ENCODE measurements at regions not wholly inside any gene's neighbourhood (a gene's known extent, or its start where the extent isn't known, plus 50 kb on each side); places are given as distances from the start of the nearest gene placed in this dataset.

DNA sequence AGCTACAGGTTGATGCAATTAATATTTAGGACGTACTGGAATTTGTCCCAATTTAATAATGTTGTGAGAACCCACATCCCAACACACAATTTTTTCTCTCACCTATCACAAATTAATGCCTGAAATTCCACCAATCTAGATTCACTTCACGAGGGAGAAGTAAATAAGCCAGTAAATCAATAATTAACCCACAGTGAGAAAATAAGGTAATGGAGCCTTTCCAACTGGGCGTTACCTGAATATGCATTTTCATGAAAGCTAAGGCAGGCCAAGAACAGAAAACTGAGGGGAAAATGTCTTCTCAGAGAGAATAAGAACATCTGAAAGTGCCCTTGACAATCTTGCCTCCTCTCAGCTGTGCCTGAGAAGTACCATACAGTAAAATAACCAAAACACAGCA lies 240.8 kb upstream of the NR5A2 start:
- Histone ChIP-seq H3K27ac (no peak overlapping the region), H3K9me3 (no peaks in the 10 kb centered on the region), H3K4me3 (no peak overlapping the region), H3K27me3 (no peaks in the 10 kb centered on the region), H3K36me3 (no peaks in the 10 kb centered on the region), H3K4me1 (no peaks in the 10 kb centered on the region)
- ATAC-seq (no peak), DNase-seq (no peak)
- TF ChIP-seq, protein P1, sequence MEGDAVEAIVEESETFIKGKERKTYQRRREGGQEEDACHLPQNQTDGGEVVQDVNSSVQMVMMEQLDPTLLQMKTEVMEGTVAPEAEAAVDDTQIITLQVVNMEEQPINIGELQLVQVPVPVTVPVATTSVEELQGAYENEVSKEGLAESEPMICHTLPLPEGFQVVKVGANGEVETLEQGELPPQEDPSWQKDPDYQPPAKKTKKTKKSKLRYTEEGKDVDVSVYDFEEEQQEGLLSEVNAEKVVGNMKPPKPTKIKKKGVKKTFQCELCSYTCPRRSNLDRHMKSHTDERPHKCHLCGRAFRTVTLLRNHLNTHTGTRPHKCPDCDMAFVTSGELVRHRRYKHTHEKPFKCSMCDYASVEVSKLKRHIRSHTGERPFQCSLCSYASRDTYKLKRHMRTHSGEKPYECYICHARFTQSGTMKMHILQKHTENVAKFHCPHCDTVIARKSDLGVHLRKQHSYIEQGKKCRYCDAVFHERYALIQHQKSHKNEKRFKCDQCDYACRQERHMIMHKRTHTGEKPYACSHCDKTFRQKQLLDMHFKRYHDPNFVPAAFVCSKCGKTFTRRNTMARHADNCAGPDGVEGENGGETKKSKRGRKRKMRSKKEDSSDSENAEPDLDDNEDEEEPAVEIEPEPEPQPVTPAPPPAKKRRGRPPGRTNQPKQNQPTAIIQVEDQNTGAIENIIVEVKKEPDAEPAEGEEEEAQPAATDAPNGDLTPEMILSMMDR (IDR thresholded peaks at IDR 0.05 in 4 of 5, conservative IDR thresholded peaks at IDR 0.05 in 1 of 5) = no peak
- no peak for TF ChIP-seq POLR2A (IDR thresholded peaks at IDR 0.05)
- in situ Hi-C loops (cut with MboI; ENCODE audit: low sequenced_read_pairs in 4 of 4) (no loop called here), intact Hi-C loops (cut with DNase I; ENCODE audit: low total_unique reads) (no loop called here)

DNA sequence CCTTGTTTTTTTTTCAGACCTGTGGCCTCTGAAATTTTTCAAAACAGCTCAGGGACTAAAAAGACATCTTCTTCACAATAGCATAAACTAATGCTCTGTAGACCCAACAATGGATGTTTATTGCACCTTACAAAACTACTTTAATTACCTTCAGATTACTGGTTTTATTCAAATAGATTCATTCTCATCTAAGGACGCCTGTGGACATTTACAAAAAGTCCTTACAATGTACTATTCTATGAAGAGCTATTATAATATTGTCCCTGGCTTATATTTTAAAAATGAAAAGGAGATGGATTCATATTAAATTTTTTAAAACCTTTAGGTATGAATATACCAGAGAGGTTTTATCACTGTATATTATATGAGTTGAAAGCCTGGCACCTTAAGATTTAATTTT lies 238.4 kb upstream of the NR5A2 start:
- no peaks in the 10 kb centered on the region for H3K4me1 ChIP-seq
- H3K27me3 ChIP-seq = no peaks in the 10 kb centered on the region
- no peak overlapping the region for H3K4me3 ChIP-seq
- H3K9me3 ChIP-seq = no peaks in the 10 kb centered on the region
- H3K36me3 ChIP-seq = no peaks in the 10 kb centered on the region
- H3K27ac ChIP-seq = no peak overlapping the region
- no peak for DNase-seq
- in situ Hi-C loops (cut with MboI; ENCODE audit: low sequenced_read_pairs in 4 of 4) = no loop called here
- no peak for ATAC-seq
- intact Hi-C loops (cut with DNase I; ENCODE audit: low total_unique reads) = no loop called here
- TF ChIP-seq, protein P1 (IDR thresholded peaks at IDR 0.05 in 4 of 5, conservative IDR thresholded peaks at IDR 0.05 in 1 of 5) = no peak
- TF ChIP-seq POLR2A (IDR thresholded peaks at IDR 0.05) = no peak

DNA sequence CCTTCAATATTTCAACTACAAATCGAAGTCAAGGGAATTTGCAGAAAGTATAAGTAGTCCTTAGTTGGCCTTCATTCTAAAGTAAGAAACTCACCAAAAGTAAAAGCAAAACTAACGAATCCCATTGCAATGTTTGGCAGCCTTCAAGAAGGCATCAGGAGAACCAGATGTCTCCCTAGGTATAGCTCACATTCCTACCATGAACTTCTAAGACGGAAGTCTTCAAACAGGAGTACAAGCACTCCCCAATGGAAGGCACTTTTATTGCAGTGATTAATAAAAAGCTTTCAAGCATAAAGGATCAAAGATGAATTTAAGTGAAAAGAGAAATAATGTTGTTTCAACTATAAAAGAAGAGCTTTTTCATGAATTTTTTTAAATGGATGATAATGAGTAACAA lies 236.0 kb upstream of the NR5A2 start:
- Histone ChIP-seq H3K36me3 (no peaks in the 10 kb centered on the region), H3K4me1 (no peaks in the 10 kb centered on the region), H3K4me3 (no peak overlapping the region), H3K9me3 (no peaks in the 10 kb centered on the region), H3K27ac (no peak overlapping the region), H3K27me3 (no peaks in the 10 kb centered on the region)
- TF ChIP-seq, protein P1 (IDR thresholded peaks at IDR 0.05 in 4 of 5, conservative IDR thresholded peaks at IDR 0.05 in 1 of 5) = no peak
- TF ChIP-seq POLR2A (IDR thresholded peaks at IDR 0.05) = no peak
- intact Hi-C loops (cut with DNase I; ENCODE audit: low total_unique reads) (no loop called here), in situ Hi-C loops (cut with MboI; ENCODE audit: low sequenced_read_pairs in 4 of 4) (no loop called here)
- ATAC-seq = no peak
- no peak for DNase-seq

DNA sequence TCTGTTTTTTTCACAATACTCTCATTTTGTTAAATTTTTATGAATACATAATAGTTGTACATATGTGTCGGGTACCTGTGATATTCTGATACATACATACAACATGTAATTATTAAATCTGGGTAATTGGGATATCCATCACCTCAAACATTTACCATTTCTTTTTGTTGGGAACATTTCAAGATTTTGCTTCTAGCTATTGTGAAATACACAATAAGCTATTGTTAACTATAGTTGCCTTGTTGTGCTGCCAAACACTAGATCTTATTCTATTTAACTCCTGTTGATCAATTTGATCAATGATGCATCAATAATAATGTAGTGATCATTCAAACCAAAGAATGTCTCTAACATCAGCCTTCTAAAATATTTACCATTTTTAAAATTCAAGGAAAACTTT lies 234.6 kb upstream of the NR5A2 start:
- Histone ChIP-seq H3K36me3 (no peaks in the 10 kb centered on the region), H3K4me3 (no peak overlapping the region), H3K27me3 (no peaks in the 10 kb centered on the region), H3K9me3 (no peaks in the 10 kb centered on the region), H3K27ac (no peak overlapping the region), H3K4me1 (no peaks in the 10 kb centered on the region)
- intact Hi-C loops (cut with DNase I; ENCODE audit: low total_unique reads) = no loop called here
- no peak for DNase-seq
- ATAC-seq = no peak
- TF ChIP-seq POLR2A (IDR thresholded peaks at IDR 0.05) = no peak
- TF ChIP-seq, protein P1 (IDR thresholded peaks at IDR 0.05 in 4 of 5, conservative IDR thresholded peaks at IDR 0.05 in 1 of 5) = no peak
- in situ Hi-C loops (cut with MboI; ENCODE audit: low sequenced_read_pairs in 4 of 4) = no loop called here

DNA sequence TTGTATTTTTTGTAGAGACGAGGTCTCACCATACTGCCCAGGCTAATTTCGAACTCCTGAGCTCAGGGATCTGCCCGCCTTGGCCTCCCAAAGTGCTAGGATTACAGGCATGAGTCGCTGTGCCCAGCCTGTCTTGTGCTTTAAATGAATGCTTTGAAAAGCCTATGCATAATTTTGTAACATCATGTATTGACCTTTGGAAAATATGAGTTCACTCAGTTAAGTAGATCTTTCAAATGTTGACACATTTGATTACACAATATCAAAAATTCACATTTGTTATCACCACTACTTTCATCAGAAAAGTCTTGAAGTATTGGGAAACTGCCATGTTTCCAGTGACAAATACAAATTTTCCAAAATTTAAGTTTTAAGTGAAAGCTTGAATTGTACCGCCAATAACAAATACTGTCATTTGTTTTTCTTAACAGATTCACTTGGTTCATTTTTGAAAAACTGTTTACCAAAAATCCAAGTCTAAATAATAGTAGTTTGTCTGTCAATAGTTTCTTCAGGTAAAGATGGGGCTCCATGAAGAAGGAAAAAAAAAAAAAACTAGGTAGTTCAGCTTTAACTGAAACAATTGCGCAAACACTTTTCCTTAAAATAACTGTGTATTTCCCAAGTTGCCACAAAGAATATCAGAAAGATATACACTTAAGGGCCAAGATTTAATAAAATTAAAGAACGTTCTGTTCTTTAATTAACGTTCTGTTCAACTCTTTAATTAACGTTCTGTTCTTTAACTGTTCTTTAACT lies 233.2 kb upstream of the NR5A2 start:
- DNase-seq (no peak), ATAC-seq (no peak)
- Histone ChIP-seq H3K4me3 (no peak overlapping the region), H3K36me3 (no peaks in the 10 kb centered on the region), H3K4me1 (no peaks in the 10 kb centered on the region), H3K27ac (no peak overlapping the region), H3K27me3 (no peaks in the 10 kb centered on the region), H3K9me3 (no peaks in the 10 kb centered on the region)
- intact Hi-C loops (cut with DNase I; ENCODE audit: low total_unique reads) (no loop called here), in situ Hi-C loops (cut with MboI; ENCODE audit: low sequenced_read_pairs in 4 of 4) (no loop called here)
- no peak for TF ChIP-seq POLR2A (IDR thresholded peaks at IDR 0.05)
- TF ChIP-seq, protein P1 (IDR thresholded peaks at IDR 0.05 in 4 of 5, conservative IDR thresholded peaks at IDR 0.05 in 1 of 5) = no peak

Measured in gastrocnemius medialis (tissue), 4 donors.